Right lobe of liver (tissue), 6 donors: ENCODE measurements at regions not wholly inside any gene's neighbourhood (a gene's known extent, or its start where the extent isn't known, plus 50 kb on each side); places are given as distances from the start of the nearest gene placed in this dataset.

ENCODE experiments used
- ATAC-seq, 4 donors: fragments of 200-7000 bp; cut with Tn5 transposase; one replicate each; pipeline ENCODE4 v1.9.1; 2020; ENCODE audit warnings: mild to moderate bottlenecking in 4 of 4, moderate library complexity in 4 of 4
- DNase-seq, 3 donors: peaks; one replicate each; pipeline ENCODE4 v3.0.0-alpha.2; 2020
- H3K27ac ChIP-seq, 3 donors: fragments of 200-600 bp; one replicate each; pipeline ENCODE4 v1.8.0; 2022
- H3K27me3 ChIP-seq, 2 donors: fragments of 200-600 bp; one replicate each; pipeline ENCODE4 v1.8.0; 2022
- H3K36me3 ChIP-seq, 4 donors: fragments of 200-600 bp; sonication (generic) in 1 of 4; one replicate each; pipeline versions ENCODE4 v1.5.1 to v1.8.0; 2017 to 2022; ENCODE audit warnings: control low read depth in 1 of 4
- H3K4me1 ChIP-seq, 4 donors: fragments of 200-600 bp; sonication (generic) in 1 of 4; one replicate each; pipeline versions ENCODE4 v1.5.1 to v1.8.0; 2017 to 2022; ENCODE audit warnings: control low read depth in 1 of 4
- H3K4me3 ChIP-seq, 3 donors: fragments of 200-600 bp; one replicate each; pipeline ENCODE4 v1.8.0; 2022
- H3K9me3 ChIP-seq, 4 donors: fragments of 200-600 bp; sonication (generic) in 1 of 4; one replicate each; pipeline versions ENCODE4 v1.5.1 to v1.8.0; 2017 to 2022; ENCODE audit warnings: control low read depth in 1 of 4
- CTCF ChIP-seq, 4 donors: fragments of 200-600 bp in 3 of 4; fragments of 450-650 bp in 1 of 4; IDR thresholded peaks; one replicate each; pipeline versions ENCODE4 v1.5.1 to v1.8.0; 2016 to 2022; ENCODE audit warnings: antibody characterized with exemption in 4 of 4, mild to moderate bottlenecking in 2 of 4
- POLR2A ChIP-seq: fragments of 450-650 bp; IDR thresholded peaks from one replicate; pipeline ENCODE4 v1.6.1; 2017; ENCODE audit warnings: antibody characterized with exemption, mild to moderate bottlenecking
- WGBS: methylation state at CpG from one replicate; pipeline ENCODE4 v1.1.6; 2018; ENCODE audit warnings: low coverage, low lambda C conversion rate; ENCODE audit not compliant: insufficient coverage; ENCODE audit errors: missing lambda C conversion rate; 5-methylcytosine and 5-hydroxymethylcytosine counted together
- intact Hi-C, 2 donors: fragments of 100-400 bp; cut with DNase I; formaldehyde crosslinking; loops; one replicate each; pipeline versions ENCODE4 v1.11.2 to v1.14.1; 2022
- donor health status: DM: no; HTN: yes; CAD: no.
- donor health status: DM: no; HTN: no; CAD: no.
- donor health status: DM: no; HTN: no; CAD: no.
- donor health status: DM: no; HTN: yes; CAD: no.
- donor health status: DM: no; HTN: yes; CAD: no.

- TF ChIP-seq CTCF (IDR thresholded peaks at IDR 0.05), result no peak
- TF ChIP-seq POLR2A, result no peak
- no peaks in the 10 kb centered on the region for H3K36me3 ChIP-seq
- no peaks in the 10 kb centered on the region for H3K27me3 ChIP-seq
- no peak for DNase-seq
- H3K4me1 ChIP-seq, result no peaks in the 10 kb centered on the region
- intact Hi-C loops, result no loop called here
- H3K27ac ChIP-seq, result no peak overlapping the region
- ATAC-seq, result no peak
- no peak overlapping the region for H3K4me3 ChIP-seq
- no peaks in the 10 kb centered on the region for H3K9me3 ChIP-seq
Observed at GRCh38 chr2:176566961-176567360, 297.7 kb downstream of the MTX2 start.

GRCh38 chr2:176567361-176567760, 298.1 kb downstream of the MTX2 start:
- Histone ChIP-seq H3K4me3 (no peak overlapping the region), H3K27me3 (no peaks in the 10 kb centered on the region), H3K4me1 (no peaks in the 10 kb centered on the region), H3K9me3 (no peaks in the 10 kb centered on the region), H3K27ac (no peak overlapping the region), H3K36me3 (no peaks in the 10 kb centered on the region)
- intact Hi-C loops, result no loop called here
- no peak for ATAC-seq
- WGBS, result 78% methylated on average over 2 of the region's 2 CpGs
- no peak for TF ChIP-seq CTCF (IDR thresholded peaks at IDR 0.05)
- no peak for TF ChIP-seq POLR2A
- DNase-seq, result no peak

- DNase-seq (no peak), ATAC-seq (no peak)
- Histone ChIP-seq H3K9me3 (no peaks in the 10 kb centered on the region), H3K36me3 (no peaks in the 10 kb centered on the region), H3K4me3 (no peak overlapping the region), H3K27me3 (no peaks in the 10 kb centered on the region), H3K27ac (no peak overlapping the region), H3K4me1 (no peaks in the 10 kb centered on the region)
- WGBS, result 80% methylated on average over 3 of the region's 3 CpGs
- TF ChIP-seq POLR2A (no peak), CTCF (IDR thresholded peaks at IDR 0.05) (no peak)
- intact Hi-C loops, result no loop called here
Observed at GRCh38 chr2:176569574-176569973, 300.3 kb downstream of the MTX2 start.

- no peaks in the 10 kb centered on the region for H3K36me3 ChIP-seq
- intact Hi-C loops, result no loop called here
- no peak for ATAC-seq
- no peak for DNase-seq
- H3K27ac ChIP-seq, result no peak overlapping the region
- H3K4me3 ChIP-seq, result no peak overlapping the region
- WGBS, result 68% methylated on average over 4 of the region's 4 CpGs
- no peaks in the 10 kb centered on the region for H3K9me3 ChIP-seq
- TF ChIP-seq POLR2A (no peak), CTCF (IDR thresholded peaks at IDR 0.05) (no peak)
- no peaks in the 10 kb centered on the region for H3K27me3 ChIP-seq
- H3K4me1 ChIP-seq, result no peaks in the 10 kb centered on the region
Observed at GRCh38 chr2:176573612-176574483, 304.6 kb downstream of the MTX2 start.
